ENCODE measurements at regions not wholly inside any gene's neighbourhood (a gene's known extent, or its start where the extent isn't known, plus 50 kb on each side); places are given as distances from the start of the nearest gene placed in this dataset.

- in situ Hi-C loops (cut with MboI; ENCODE audit: low pct_ligation_motif_present in 1 of 4, low pct_unique_long_range_greater_than_20kb in 1 of 4, low sequenced_read_pairs in 3 of 4): no loop called here
- TF ChIP-seq, protein P1, sequence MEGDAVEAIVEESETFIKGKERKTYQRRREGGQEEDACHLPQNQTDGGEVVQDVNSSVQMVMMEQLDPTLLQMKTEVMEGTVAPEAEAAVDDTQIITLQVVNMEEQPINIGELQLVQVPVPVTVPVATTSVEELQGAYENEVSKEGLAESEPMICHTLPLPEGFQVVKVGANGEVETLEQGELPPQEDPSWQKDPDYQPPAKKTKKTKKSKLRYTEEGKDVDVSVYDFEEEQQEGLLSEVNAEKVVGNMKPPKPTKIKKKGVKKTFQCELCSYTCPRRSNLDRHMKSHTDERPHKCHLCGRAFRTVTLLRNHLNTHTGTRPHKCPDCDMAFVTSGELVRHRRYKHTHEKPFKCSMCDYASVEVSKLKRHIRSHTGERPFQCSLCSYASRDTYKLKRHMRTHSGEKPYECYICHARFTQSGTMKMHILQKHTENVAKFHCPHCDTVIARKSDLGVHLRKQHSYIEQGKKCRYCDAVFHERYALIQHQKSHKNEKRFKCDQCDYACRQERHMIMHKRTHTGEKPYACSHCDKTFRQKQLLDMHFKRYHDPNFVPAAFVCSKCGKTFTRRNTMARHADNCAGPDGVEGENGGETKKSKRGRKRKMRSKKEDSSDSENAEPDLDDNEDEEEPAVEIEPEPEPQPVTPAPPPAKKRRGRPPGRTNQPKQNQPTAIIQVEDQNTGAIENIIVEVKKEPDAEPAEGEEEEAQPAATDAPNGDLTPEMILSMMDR (IDR thresholded peaks at IDR 0.05): no peak
- no peak for TF ChIP-seq EP300 (IDR thresholded peaks at IDR 0.05; ENCODE audit: low read depth)
- TF ChIP-seq POLR2AphosphoS5 (IDR thresholded peaks at IDR 0.05): no peak
Observed at GRCh38 chrX:26037367-26037766, 100.8 kb upstream of the MAGEB18 start.

DNA sequence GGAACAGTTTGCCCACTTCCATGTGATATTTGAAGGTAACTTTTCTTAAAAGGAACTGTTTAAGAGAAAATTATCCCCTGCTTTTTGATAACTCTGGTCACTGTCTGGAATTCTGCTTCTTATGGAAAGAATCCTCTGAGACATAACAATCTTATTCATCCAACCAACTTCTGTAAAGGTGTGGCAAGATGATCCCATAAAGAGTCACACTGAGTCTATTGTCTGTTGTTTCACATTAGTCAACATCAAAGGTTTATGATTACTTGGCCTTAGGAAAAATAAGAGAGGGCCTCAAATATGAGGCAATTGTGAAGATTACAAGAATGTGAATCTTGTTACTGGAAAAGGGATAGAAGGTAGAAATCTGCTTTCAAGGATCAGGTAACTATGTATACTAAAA, 88.0 kb upstream of the MAGEB18 start:
- Histone ChIP-seq H3K4me3 (no peak overlapping the region), H3K36me3 (no peaks in the 10 kb centered on the region), H3K4me1 (no peaks in the 10 kb centered on the region), H3K9me3 (no peaks in the 10 kb centered on the region), H3K27me3 (no peaks in the 10 kb centered on the region), H3K27ac (no peak overlapping the region)
- no peak for DNase-seq
- intact Hi-C loops (cut with DNase I; ENCODE audit: low total_unique reads): no loop called here
- in situ Hi-C loops (cut with MboI; ENCODE audit: low pct_ligation_motif_present in 1 of 4, low pct_unique_long_range_greater_than_20kb in 1 of 4, low sequenced_read_pairs in 3 of 4): no loop called here
- TF ChIP-seq POLR2AphosphoS5 (IDR thresholded peaks at IDR 0.05) (no peak), POLR2A (IDR thresholded peaks at IDR 0.05) (no peak), EP300 (IDR thresholded peaks at IDR 0.05; ENCODE audit: low read depth) (no peak)
- TF ChIP-seq, protein P1 (IDR thresholded peaks at IDR 0.05): no peak

More at GRCh38 chrX:26037367-26037766, 100.8 kb upstream of the MAGEB18 start:
- intact Hi-C loops (cut with DNase I; ENCODE audit: low total_unique reads): no loop called here
- Histone ChIP-seq H3K36me3 (no peaks in the 10 kb centered on the region), H3K4me1 (no peaks in the 10 kb centered on the region), H3K4me3 (no peak overlapping the region), H3K27me3 (no peaks in the 10 kb centered on the region), H3K27ac (no peak overlapping the region), H3K9me3 (no peaks in the 10 kb centered on the region)
- 74 to 81% methylated on average over 3 of the region's 3 CpGs for WGBS, 2 donors (ENCODE audit: low coverage in 1 of 2)
- DNase-seq: no peak

GRCh38 chrX:26070882-26071281, 67.3 kb upstream of the MAGEB18 start:
- in situ Hi-C loops (cut with MboI; ENCODE audit: low pct_ligation_motif_present in 1 of 4, low pct_unique_long_range_greater_than_20kb in 1 of 4, low sequenced_read_pairs in 3 of 4): no loop called here
- no peak for TF ChIP-seq POLR2AphosphoS5 (IDR thresholded peaks at IDR 0.05)
- TF ChIP-seq EP300 (IDR thresholded peaks at IDR 0.05; ENCODE audit: low read depth): no peak
- DNase-seq: no peak
- WGBS, 2 donors (ENCODE audit: low coverage in 1 of 2): 52% methylated on average over 5 of the region's 5 CpGs; no CpG with 5 or more reads in 1 of the 2 donors
- H3K4me3 ChIP-seq: no peak overlapping the region
- H3K36me3 ChIP-seq: no peaks in the 10 kb centered on the region
- intact Hi-C loops (cut with DNase I; ENCODE audit: low total_unique reads): no loop called here
- H3K27ac ChIP-seq: no peak overlapping the region
- no peaks in the 10 kb centered on the region for H3K27me3 ChIP-seq
- no peaks in the 10 kb centered on the region for H3K4me1 ChIP-seq
- H3K9me3 ChIP-seq: no peaks in the 10 kb centered on the region

DNA sequence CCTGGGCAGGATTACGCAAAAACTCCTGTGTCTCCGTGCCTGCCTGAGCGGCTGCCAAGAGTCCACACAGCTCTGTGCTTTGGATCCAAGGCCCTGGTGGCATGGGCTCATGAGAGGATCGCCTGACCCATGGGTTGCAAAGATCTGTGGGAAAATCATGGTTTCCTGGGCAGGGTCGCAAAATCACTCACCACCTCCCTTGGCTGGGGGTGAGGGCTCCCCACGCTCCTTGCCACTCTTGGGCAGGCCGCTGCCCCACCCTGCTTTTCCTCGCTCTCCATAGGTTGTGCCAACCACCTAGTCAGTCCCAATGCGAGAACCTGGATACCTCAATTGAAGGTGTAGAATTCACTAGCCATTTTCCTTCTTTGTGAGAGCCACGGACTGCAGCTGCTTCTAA, 66.5 kb upstream of the MAGEB18 start:
- Histone ChIP-seq H3K4me1 (no peaks in the 10 kb centered on the region), H3K27ac (no peak overlapping the region), H3K36me3 (no peaks in the 10 kb centered on the region), H3K9me3 (no peaks in the 10 kb centered on the region), H3K27me3 (no peaks in the 10 kb centered on the region), H3K4me3 (no peak overlapping the region)
- no peak for DNase-seq
- TF ChIP-seq POLR2A (IDR thresholded peaks at IDR 0.05): no peak
- no peak for TF ChIP-seq POLR2AphosphoS5 (IDR thresholded peaks at IDR 0.05)
- no peak for TF ChIP-seq EP300 (IDR thresholded peaks at IDR 0.05; ENCODE audit: low read depth)
- TF ChIP-seq, protein P1 (IDR thresholded peaks at IDR 0.05): no peak
- in situ Hi-C loops (cut with MboI; ENCODE audit: low pct_ligation_motif_present in 1 of 4, low pct_unique_long_range_greater_than_20kb in 1 of 4, low sequenced_read_pairs in 3 of 4) (no loop called here), intact Hi-C loops (cut with DNase I; ENCODE audit: low total_unique reads) (no loop called here)
- WGBS, 2 donors (ENCODE audit: low coverage in 1 of 2): 78% methylated on average over 10 of the region's 10 CpGs; no CpG with 5 or more reads in 1 of the 2 donors

- H3K4me3 ChIP-seq: no peak overlapping the region
- WGBS, 2 donors (ENCODE audit: low coverage in 1 of 2): 88 to 96% methylated on average over 3 to 4 of the region's 4 CpGs
- TF ChIP-seq POLR2AphosphoS5 (IDR thresholded peaks at IDR 0.05): no peak
- TF ChIP-seq, protein P1 (IDR thresholded peaks at IDR 0.05): no peak
- no peak for TF ChIP-seq EP300 (IDR thresholded peaks at IDR 0.05; ENCODE audit: low read depth)
- TF ChIP-seq POLR2A (IDR thresholded peaks at IDR 0.05): no peak
- no peak for DNase-seq
- in situ Hi-C loops (cut with MboI; ENCODE audit: low pct_ligation_motif_present in 1 of 4, low pct_unique_long_range_greater_than_20kb in 1 of 4, low sequenced_read_pairs in 3 of 4): no loop called here
- H3K27me3 ChIP-seq: no peaks in the 10 kb centered on the region
- H3K4me1 ChIP-seq: no peaks in the 10 kb centered on the region
- intact Hi-C loops (cut with DNase I; ENCODE audit: low total_unique reads): no loop called here
- H3K27ac ChIP-seq: no peak overlapping the region
- no peaks in the 10 kb centered on the region for H3K36me3 ChIP-seq
- H3K9me3 ChIP-seq: no peaks in the 10 kb centered on the region
Observed at GRCh38 chrX:26083093-26083492, 55.0 kb upstream of the MAGEB18 start.
